GM12864 (cell line): ENCODE measurements at regions not wholly inside any gene's neighbourhood (a gene's known extent, or its start where the extent isn't known, plus 50 kb on each side); places are given as distances from the start of the nearest gene placed in this dataset.

Experiments used
- DNase-seq: peaks from one replicate; pipeline ENCODE4 v3.0.0-alpha.2; 2011; ENCODE audit warnings: low read depth
- H3K4me3 ChIP-seq: 2 replicates; pipeline ENCODE4 v1.5.1; 2011; ENCODE audit warnings: mild to moderate bottlenecking, low read depth, low read length, control low read depth
- TF ChIP-seq, protein P1 (sequence below): IDR thresholded peaks from 2 replicates; pipeline ENCODE4 v1.5.1; 2011; ENCODE audit warnings: low read depth, mild to moderate bottlenecking, moderate library complexity, low read length, control low read depth, inconsistent platforms; ENCODE audit errors: missing control alignments

DNA sequence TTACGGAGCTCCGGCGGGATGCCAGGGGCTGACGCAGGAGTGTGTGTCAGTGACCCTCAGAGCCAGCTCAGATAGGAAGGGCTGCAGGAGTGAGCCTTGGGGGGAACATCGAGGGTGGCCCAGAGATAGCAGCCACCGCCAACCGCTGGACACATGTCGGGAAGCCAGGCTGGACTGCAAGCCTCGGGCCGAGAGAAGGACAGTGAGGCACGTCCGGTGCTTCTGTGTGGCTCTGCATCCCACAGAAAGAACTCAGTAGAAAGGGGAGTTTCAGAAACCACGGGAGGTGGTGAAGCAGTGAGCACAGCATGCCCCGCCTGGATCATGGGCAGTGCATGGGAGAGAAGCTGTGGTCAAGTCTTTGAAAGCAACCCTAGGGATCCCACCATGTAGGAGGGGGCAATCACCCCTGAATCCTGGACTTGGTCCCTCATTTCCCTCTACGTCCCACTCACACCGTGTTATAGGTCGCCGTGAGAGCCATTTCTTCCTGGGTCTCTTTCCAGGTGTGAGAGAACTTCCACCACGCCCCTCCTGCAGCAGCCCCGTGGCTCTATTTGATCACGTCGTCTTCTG lies 383.7 kb upstream of the CDH4 start:
- DNase-seq, result no peak
- no peak overlapping the region for H3K4me3 ChIP-seq
- TF ChIP-seq, protein P1, sequence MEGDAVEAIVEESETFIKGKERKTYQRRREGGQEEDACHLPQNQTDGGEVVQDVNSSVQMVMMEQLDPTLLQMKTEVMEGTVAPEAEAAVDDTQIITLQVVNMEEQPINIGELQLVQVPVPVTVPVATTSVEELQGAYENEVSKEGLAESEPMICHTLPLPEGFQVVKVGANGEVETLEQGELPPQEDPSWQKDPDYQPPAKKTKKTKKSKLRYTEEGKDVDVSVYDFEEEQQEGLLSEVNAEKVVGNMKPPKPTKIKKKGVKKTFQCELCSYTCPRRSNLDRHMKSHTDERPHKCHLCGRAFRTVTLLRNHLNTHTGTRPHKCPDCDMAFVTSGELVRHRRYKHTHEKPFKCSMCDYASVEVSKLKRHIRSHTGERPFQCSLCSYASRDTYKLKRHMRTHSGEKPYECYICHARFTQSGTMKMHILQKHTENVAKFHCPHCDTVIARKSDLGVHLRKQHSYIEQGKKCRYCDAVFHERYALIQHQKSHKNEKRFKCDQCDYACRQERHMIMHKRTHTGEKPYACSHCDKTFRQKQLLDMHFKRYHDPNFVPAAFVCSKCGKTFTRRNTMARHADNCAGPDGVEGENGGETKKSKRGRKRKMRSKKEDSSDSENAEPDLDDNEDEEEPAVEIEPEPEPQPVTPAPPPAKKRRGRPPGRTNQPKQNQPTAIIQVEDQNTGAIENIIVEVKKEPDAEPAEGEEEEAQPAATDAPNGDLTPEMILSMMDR, result no peak

DNA sequence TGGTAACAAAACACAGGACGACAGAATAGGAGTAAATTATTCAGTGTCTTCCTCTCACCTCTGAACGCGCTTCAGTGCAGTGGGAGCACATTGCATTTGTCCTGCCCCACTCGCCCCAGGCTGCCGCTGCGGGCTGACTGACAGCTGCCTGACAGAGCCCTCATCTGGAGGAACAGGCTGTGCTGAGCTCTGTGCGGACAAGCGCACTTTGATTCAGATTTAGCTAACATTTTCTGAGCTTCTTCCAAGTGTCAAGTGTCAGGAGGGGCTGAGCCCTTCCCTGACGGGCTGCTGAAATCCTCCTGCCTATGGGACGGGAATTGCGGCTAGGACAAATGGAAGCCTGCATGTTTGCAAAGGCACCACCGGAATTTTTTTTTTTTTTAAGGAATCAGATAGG lies 383.0 kb upstream of the CDH4 start:
- TF ChIP-seq, protein P1, result no peak
- no peak for DNase-seq
- H3K4me3 ChIP-seq, result no peak overlapping the region

DNA sequence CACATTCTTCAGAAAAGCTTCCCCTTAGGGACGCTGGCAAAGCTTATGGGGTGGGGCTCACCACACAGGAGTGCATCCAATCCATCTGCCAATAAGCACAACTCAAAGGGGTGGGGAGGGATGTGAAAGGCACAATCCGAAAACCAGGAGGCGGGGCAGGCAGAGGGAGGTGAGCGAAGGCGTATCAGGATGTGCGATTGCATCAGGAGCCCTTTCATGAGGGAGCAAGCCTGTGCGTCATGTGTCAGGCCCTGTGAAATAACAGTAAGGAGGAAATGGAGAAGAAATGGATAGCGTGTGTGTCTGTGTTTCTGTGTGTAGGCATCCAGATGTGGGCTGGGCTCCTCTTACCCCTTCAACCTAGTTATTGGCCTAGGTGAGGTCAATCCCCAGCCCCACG lies 382.4 kb upstream of the CDH4 start:
- TF ChIP-seq, protein P1, result no peak
- no peak for DNase-seq
- H3K4me3 ChIP-seq, result no peak overlapping the region

DNA sequence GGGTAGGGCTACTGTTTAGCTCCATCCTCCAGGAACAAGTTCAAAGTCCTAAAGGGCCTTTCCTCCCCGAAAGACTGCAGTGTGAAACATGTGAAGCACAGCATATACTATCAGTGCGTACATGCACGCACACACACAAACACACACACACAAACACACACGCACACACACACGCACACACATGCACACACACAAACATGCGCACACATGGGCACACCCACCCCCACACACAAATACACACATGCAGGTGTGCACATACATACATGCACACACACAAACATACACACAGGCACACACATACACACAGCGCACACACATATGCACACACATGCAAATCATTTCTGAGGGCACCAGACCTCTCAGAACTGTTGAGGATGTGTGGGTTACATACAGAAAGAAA lies 382.0 kb upstream of the CDH4 start:
- H3K4me3 ChIP-seq, result no peak overlapping the region
- TF ChIP-seq, protein P1, result no peak

DNA sequence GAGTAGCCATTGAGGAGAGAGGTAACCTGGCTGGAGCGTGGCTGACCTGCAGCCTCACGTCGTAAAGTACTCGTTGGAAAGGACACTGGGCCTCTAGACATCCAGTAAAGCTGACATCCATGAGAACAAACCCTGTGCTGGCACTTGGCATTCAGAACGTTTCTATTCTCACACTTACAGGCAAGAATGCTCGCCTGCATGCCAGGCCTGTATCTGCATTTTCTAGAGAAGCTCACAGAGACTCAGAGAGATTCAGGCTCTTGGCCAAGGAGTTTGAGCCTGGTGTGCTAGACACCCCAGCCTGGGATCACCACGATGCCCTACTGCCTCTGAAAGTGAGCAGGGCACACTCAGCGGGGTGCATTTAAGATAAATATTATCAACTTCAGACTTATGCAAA lies 379.8 kb upstream of the CDH4 start:
- no peak for DNase-seq
- TF ChIP-seq, protein P1, result no peak
- no peak overlapping the region for H3K4me3 ChIP-seq

More for the DNA sequence above, 382.0 kb upstream of the CDH4 start:
- no peak for DNase-seq

DNA sequence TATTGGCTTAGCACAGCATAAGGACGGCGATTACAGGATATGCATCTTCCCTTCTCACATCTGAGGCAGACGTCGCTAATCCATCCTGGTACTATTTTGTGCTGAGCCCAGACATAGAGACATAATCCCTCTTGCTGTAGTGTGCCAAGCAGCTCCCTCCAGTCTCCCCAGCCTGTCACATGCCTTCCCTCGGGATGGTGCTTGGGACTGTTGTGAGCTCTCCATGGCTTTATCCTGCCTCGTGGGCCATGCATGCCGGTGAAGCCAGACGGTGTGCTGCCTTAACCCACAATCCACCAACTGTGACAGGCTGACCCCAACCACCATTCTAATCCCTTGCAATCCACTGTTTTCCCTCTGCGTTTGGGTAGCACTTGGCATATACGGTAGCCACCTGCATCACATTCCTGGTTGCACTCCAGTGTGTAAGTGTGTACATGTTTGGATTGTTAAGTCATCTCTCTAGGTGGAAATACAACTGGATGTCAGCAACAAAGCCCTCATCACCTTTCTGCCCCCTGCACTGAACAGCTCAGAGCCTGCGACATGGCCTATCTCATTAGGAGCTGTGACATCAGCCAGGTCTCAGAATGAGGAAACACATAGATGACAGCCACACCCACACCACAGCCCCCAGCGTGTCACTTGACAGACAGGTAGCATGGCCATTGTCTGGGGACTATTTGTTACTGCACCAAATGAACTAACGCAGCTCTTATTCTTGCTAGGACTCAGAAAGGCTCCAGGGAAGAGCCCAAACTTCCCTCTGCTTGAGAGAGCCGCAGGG lies 374.8 kb upstream of the CDH4 start:
- TF ChIP-seq, protein P1, result no peak
- H3K4me3 ChIP-seq, result no peak overlapping the region
- DNase-seq, result no peak

DNA sequence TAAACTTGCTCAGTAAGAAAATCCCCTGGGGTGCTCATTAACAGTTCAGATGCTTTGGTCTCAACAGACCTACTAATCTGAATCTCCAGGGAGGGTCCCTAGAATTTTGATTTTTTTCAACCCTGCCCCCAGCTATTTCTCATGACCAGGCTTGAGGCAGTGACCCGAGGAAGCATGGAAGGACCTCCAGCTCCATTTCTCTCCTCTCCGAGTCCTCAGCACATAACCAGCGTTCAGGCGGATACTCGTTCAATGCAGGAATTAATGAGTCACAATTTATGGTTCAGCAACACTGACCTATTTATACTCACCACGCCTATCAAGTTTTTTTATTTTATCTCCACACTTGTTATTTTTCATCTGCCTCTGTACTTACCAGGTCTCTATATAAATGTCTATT lies 369.2 kb upstream of the CDH4 start:
- DNase-seq, result no peak
- TF ChIP-seq, protein P1, result no peak
- no peak overlapping the region for H3K4me3 ChIP-seq
